ENCODE measurements at regions not wholly inside any gene's neighbourhood (a gene's known extent, or its start where the extent isn't known, plus 50 kb on each side); places are given as distances from the start of the nearest gene placed in this dataset.

- no peak for DNase-seq
- TF ChIP-seq, protein P1, sequence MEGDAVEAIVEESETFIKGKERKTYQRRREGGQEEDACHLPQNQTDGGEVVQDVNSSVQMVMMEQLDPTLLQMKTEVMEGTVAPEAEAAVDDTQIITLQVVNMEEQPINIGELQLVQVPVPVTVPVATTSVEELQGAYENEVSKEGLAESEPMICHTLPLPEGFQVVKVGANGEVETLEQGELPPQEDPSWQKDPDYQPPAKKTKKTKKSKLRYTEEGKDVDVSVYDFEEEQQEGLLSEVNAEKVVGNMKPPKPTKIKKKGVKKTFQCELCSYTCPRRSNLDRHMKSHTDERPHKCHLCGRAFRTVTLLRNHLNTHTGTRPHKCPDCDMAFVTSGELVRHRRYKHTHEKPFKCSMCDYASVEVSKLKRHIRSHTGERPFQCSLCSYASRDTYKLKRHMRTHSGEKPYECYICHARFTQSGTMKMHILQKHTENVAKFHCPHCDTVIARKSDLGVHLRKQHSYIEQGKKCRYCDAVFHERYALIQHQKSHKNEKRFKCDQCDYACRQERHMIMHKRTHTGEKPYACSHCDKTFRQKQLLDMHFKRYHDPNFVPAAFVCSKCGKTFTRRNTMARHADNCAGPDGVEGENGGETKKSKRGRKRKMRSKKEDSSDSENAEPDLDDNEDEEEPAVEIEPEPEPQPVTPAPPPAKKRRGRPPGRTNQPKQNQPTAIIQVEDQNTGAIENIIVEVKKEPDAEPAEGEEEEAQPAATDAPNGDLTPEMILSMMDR (IDR thresholded peaks at IDR 0.05) = no peak
- H3K27ac Mint-ChIP-seq = no peak overlapping the region
- peaks cover 32% of the 10 kb centered on the region for H3K4me1 Mint-ChIP-seq (ENCODE audit: low read depth)
- H3K4me3 Mint-ChIP-seq = no peak overlapping the region
- H3K9me3 Mint-ChIP-seq = no peaks in the 10 kb centered on the region
- no peaks in the 10 kb centered on the region for H3K36me3 Mint-ChIP-seq (ENCODE audit: low read depth)
- H3K27me3 Mint-ChIP-seq (ENCODE audit: insufficient read depth) = no peaks in the 10 kb centered on the region; the same call in 1 of the 2 replicates
Observed at GRCh38 chr2:56519806-56520205, 336.0 kb downstream of the CCDC85A start.

- peaks cover 49% of the 10 kb centered on the region for H3K4me1 Mint-ChIP-seq (ENCODE audit: low read depth)
- no peaks in the 10 kb centered on the region for H3K9me3 Mint-ChIP-seq
- H3K27ac Mint-ChIP-seq = peak overlapping the region; percentile 60
- no peaks in the 10 kb centered on the region; the same call in 1 of the 2 replicates for H3K27me3 Mint-ChIP-seq (ENCODE audit: insufficient read depth)
- peak; percentile 20 for DNase-seq
- TF ChIP-seq, protein P1 (IDR thresholded peaks at IDR 0.05) = no peak
- H3K36me3 Mint-ChIP-seq (ENCODE audit: low read depth) = peaks cover 8% of the 10 kb centered on the region
- no peak overlapping the region for H3K4me3 Mint-ChIP-seq
Observed at GRCh38 chr2:56522605-56523089, 338.9 kb downstream of the CCDC85A start.

DNA sequence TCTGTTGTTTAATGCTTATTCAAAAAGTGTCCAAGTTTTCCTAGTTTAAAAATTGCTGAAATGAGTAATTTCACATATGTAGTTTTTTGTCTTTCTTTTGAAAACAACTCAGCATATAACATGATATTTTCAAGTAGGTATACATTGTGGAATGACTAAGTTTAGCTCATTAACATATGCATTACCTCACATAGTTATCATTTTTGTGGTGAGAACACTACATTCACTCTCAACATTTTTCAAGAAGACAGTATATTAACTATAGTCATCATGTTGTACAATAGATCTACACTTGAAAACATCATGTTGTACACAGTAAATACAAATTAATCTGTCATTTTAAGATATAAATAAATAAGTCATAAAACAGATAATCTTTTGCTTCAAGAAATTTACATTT is 340.0 kb downstream of the CCDC85A start:
- no peaks in the 10 kb centered on the region; the same call in 1 of the 2 replicates for H3K27me3 Mint-ChIP-seq (ENCODE audit: insufficient read depth)
- TF ChIP-seq, protein P1 (IDR thresholded peaks at IDR 0.05) = no peak
- no peaks in the 10 kb centered on the region for H3K9me3 Mint-ChIP-seq
- H3K36me3 Mint-ChIP-seq (ENCODE audit: low read depth) = peaks cover 10% of the 10 kb centered on the region
- H3K4me3 Mint-ChIP-seq = no peak overlapping the region
- peaks cover 53% of the 10 kb centered on the region for H3K4me1 Mint-ChIP-seq (ENCODE audit: low read depth)
- DNase-seq = no peak
- H3K27ac Mint-ChIP-seq = no peak overlapping the region

DNA sequence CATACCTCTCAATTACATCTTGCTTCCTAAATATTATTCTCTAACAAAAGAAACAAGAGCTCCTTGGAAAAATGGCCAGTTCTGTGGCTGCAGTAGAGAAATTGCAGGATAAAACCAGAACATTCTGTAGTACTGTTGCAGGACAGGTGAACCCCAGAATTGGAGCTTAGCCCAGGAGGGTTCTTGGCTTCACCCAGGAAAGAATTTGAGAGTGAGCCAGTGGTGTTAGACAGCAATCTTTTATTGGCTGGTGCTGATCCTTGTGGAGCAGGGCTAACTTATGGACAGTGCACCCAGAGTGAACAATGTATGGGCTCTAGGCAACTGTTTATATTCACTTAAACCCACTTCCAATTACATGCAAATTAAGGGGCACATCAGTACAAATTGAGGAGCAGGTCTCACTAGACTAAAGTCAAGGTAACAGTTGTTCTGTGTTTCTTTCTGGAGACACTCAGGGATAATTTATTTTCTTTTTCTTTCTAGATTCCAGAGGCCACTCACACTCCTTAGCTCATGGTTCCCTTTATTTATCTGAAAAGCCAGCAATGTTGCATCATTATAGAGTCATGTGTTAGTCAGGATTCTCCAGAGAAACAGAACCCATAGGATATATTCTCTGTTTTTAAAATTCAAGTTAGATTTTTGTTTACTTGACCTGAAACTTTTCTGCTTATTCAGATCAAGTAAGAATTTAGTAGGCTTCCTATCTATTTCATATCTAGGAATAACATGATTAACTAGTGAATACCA is 348.1 kb downstream of the CCDC85A start:
- H3K4me1 Mint-ChIP-seq (ENCODE audit: low read depth) = peaks cover 92% of the 10 kb centered on the region
- H3K4me3 Mint-ChIP-seq = no peak overlapping the region
- H3K9me3 Mint-ChIP-seq = no peaks in the 10 kb centered on the region
- TF ChIP-seq, protein P1 (IDR thresholded peaks at IDR 0.05) = no peak
- peaks cover 10% of the 10 kb centered on the region; the same call in 1 of the 2 replicates for H3K36me3 Mint-ChIP-seq (ENCODE audit: low read depth)
- peak; percentile 73 for DNase-seq
- peak overlapping the region; percentile 78 for H3K27ac Mint-ChIP-seq
- no peaks in the 10 kb centered on the region for H3K27me3 Mint-ChIP-seq (ENCODE audit: insufficient read depth)

DNA sequence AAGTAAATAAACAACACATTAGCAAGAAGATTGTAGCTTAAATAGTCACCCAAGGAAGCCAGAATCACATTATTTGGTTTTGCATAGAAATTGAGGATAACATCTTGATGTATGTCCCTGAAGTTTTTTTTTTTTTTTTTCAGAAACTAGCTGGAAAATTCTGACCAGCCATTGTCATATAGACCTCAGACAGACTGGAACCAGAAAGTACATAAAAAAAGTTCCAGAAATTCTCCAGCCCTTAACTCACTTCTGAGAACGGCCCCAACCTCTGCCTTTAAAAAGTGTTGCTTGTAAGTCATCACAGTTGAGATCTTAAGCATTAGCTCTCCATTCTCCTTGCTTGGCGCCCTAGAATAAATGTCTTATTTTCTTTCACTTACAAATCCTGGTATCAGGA is 350.5 kb downstream of the CCDC85A start:
- Mint-ChIP-seq H3K4me1 (ENCODE audit: low read depth) (peaks cover 85% of the 10 kb centered on the region), H3K27me3 (ENCODE audit: insufficient read depth) (no peaks in the 10 kb centered on the region), H3K4me3 (peak overlapping the region; percentile 45; the same call in 1 of the 2 replicates), H3K27ac (peak overlapping the region; percentile 78), H3K9me3 (peaks cover 2% of the 10 kb centered on the region), H3K36me3 (ENCODE audit: low read depth) (peaks cover 9% of the 10 kb centered on the region)
- DNase-seq = peak; percentile 80
- TF ChIP-seq, protein P1 (IDR thresholded peaks at IDR 0.05) = no peak

All from HFFc6 (cell line).